Fibroblast of the conjunctiva (primary cell): ENCODE measurements at regions not wholly inside any gene's neighbourhood (a gene's known extent, or its start where the extent isn't known, plus 50 kb on each side); places are given as distances from the start of the nearest gene placed in this dataset.

Source experiments
- DNase-seq: peaks from one replicate; pipeline ENCODE4 v3.0.0-alpha.2; 2010; ENCODE audit warnings: low read depth

- DNase-seq, result no peak
Measured at GRCh38 chr6:37105148-37106050, 64.6 kb upstream of the PIM1 start.

DNA sequence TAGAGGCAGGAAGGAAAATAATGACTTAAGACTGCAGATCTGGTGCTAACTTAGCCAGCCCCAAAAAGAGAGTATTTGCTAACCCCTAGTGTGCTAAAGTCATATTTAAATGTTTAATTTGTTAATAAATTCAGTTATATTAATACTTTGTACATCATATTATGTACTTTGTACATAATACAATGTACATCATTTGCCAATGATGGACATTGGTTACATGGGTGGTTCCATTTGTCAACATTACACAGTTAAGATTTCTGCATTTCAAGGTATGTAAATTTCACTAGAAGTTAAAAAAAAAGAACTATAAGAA lies 63.9 kb upstream of the PIM1 start:
- no peak for DNase-seq

- no peak for DNase-seq
Measured at GRCh38 chr6:37106554-37106953, 63.4 kb upstream of the PIM1 start.

- no peak for DNase-seq
Measured at GRCh38 chr6:37106982-37107491, 62.9 kb upstream of the PIM1 start.

DNA sequence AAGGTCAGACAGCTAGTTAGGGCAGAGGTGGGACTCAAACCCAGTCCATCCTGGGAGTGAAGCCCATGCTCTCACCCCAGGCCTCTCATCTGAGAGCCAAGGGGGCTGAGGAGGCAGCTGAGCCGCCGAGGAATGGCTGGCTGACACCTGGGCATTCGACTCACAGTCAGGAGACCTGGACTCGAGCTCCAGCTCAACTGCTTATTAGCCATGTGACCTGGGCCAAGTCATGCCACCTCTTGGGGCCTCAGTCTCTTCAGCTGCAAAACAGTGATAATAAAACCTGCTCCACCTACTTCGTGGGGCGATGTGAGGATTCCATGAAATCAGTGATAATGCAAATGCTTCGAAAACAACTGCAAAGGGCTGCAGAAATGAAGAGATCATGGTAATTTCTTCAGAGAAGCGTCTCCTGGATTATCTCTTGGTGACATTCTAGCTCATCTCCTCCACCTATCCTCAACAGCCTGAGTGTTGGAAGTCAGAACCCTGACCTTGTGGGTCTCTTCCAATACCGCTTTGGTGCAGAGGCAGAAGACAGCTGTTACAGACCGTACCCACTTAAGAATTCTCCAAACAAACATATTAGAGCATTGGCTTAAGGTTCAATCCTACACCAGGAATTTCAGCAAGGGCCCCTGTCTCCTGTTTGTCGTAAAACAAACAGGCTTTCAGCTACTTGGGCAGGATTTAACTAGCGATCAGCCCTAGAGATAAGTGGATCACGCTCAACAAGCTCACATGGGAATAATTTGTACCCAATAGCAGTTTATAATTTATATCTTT lies 60.0 kb upstream of the PIM1 start:
- no peak for DNase-seq

- no peak for DNase-seq
Measured at GRCh38 chr6:37110500-37111461, 59.2 kb upstream of the PIM1 start.

DNA sequence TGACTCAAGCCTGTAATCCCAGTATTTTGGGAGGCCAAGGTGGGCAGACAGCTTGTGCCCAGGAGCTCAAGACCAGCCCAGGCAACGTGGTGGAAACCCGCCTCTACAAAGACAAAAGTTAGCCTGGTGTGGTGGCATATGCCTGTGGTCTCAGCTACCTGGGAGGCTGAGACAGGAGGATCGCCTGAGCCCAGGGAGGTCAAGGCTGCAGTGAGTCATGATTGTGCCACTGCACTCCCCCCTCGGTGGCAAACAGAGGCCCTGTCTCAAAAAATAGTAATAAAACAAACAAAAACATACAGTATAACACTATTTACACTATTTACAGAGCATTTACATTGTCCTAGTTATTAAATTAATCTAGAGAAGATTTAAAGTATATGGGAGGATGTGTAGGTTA lies 56.0 kb upstream of the PIM1 start:
- DNase-seq, result no peak

DNA sequence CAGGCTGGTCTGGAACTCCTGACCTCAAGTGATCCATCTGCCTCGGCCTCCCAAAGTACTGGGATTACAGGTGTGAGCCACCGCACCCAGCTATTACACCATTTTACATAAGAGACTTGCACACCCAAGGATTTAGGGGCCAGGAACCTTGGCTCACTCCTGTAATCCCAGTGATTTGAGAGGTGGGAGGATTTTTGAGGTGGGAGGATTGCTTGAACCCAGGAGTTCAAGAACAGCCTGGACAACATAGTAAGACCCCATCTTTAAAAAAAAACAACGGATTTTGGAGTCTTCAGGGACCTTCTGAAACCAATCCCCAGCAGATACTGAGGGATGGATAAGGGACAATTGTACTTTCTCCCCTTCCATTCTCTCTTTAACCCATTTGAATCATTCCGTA lies 55.3 kb upstream of the PIM1 start:
- no peak for DNase-seq

- DNase-seq, result no peak
Measured at GRCh38 chr6:37115236-37115895, 54.6 kb upstream of the PIM1 start.

DNA sequence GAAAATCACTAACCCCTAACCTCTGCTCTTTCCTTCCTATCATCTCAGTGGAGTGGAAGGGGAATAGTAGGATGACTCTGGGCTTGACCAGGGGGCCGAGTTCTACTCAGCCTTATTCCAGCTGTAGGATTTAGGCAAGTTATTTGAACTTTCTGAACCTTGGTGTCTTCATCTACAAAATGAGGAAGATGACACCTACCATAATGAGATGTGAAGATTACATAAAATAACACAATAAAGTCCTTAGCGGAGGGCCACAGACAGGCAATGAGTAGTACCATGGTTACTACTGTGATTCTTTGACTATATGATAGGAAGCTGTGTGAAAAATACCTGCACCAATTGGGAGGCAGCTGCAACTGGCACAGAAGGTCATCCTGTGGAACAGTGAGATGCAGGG lies 53.6 kb upstream of the PIM1 start:
- DNase-seq, result no peak

DNA sequence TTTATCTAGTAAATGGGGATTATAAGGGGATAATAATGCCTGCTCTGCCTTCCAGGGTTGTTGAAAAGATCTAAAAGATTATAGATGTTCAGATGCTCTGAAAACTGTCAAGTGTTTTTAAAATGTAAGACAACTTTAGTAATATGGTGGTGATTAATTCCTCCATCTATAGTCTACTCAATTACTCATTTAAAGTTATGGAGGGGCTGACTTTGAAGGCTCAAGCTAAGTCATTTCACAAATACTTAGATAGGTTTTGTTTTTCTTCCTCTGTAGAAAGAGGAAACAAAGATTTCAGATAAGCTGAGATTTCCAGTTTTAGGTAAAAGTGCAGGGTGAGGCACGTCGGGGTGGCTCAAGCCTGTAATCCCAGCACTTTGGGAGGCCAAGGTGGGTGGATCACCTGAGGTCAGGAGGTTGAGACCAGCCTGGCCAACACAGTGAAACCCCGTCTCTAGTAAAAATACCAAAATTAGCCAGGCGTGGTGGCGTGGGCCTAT lies 50.5 kb upstream of the PIM1 start:
- no peak for DNase-seq
